C4-2B (cell line): ENCODE measurements at regions not wholly inside any gene's neighbourhood (a gene's known extent, or its start where the extent isn't known, plus 50 kb on each side); places are given as distances from the start of the nearest gene placed in this dataset.

ENCODE experiments used
- ZFX ChIP-seq: fragments of 450-650 bp; IDR thresholded peaks from 2 replicates; pipeline ENCODE4 v1.6.1; 2017
- TF ChIP-seq, protein P1 (sequence below): fragments of 450-650 bp; conservative IDR thresholded peaks from 2 replicates; pipeline ENCODE4 v1.5.1; 2017; ENCODE audit warnings: mild to moderate bottlenecking

DNA sequence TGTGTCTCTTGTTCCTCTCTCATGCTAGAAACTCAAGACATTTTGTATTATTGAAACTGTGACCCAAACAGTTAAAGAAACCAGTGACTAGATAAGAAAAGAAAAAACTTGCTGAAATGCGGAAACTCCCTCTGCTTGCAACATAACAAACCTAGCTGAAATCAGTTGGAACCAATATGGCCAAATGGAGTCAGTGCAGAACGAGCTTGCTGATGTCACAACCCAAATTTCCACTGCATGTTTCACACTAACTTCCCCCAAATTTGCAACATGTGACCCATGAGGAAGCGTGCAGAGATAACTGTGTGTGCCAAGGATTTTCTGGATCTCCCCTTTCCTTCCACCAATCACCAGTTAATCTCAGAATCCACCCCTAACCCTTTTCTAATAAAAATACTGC lies 208.0 kb downstream of the DLEU7 start:
- TF ChIP-seq, protein P1, sequence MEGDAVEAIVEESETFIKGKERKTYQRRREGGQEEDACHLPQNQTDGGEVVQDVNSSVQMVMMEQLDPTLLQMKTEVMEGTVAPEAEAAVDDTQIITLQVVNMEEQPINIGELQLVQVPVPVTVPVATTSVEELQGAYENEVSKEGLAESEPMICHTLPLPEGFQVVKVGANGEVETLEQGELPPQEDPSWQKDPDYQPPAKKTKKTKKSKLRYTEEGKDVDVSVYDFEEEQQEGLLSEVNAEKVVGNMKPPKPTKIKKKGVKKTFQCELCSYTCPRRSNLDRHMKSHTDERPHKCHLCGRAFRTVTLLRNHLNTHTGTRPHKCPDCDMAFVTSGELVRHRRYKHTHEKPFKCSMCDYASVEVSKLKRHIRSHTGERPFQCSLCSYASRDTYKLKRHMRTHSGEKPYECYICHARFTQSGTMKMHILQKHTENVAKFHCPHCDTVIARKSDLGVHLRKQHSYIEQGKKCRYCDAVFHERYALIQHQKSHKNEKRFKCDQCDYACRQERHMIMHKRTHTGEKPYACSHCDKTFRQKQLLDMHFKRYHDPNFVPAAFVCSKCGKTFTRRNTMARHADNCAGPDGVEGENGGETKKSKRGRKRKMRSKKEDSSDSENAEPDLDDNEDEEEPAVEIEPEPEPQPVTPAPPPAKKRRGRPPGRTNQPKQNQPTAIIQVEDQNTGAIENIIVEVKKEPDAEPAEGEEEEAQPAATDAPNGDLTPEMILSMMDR, result no peak
- no peak for TF ChIP-seq ZFX
